Ishikawa (cell line): ENCODE measurements at regions not wholly inside any gene's neighbourhood (a gene's known extent, or its start where the extent isn't known, plus 50 kb on each side); places are given as distances from the start of the nearest gene placed in this dataset.

ENCODE experiments used
- CEBPB ChIP-seq: IDR thresholded peaks from 2 replicates; pipeline ENCODE4 v1.6.1; 2012
- CREB1 ChIP-seq: IDR thresholded peaks from 2 replicates; pipeline ENCODE4 v1.6.1; 2012; ENCODE audit warnings: low read depth
- EGR1 ChIP-seq: IDR thresholded peaks from 2 replicates; pipeline ENCODE4 v1.6.1; 2012
- EP300 ChIP-seq: IDR thresholded peaks from 2 replicates; pipeline ENCODE4 v1.6.1; 2012; ENCODE audit warnings: borderline replicate concordance
- FOXM1 ChIP-seq: IDR thresholded peaks from 2 replicates; pipeline ENCODE4 v1.6.1; 2012; ENCODE audit warnings: low read depth, borderline replicate concordance
- MAX ChIP-seq: IDR thresholded peaks from 2 replicates; pipeline ENCODE4 v1.6.1; 2012
- NFIC ChIP-seq: IDR thresholded peaks from 2 replicates; pipeline ENCODE4 v1.6.1; 2012
- RAD21 ChIP-seq: IDR thresholded peaks from 2 replicates; pipeline ENCODE4 v1.6.1; 2012; ENCODE audit warnings: low read depth
- REST ChIP-seq: IDR thresholded peaks from 2 replicates; pipeline ENCODE4 v1.6.1; 2012; ENCODE audit warnings: low read depth, mild to moderate bottlenecking
- TAF1 ChIP-seq: IDR thresholded peaks from 2 replicates; pipeline ENCODE4 v1.6.1; 2012; ENCODE audit warnings: low read depth, mild to moderate bottlenecking
- TCF12 ChIP-seq: IDR thresholded peaks from 2 replicates; pipeline ENCODE4 v1.6.1; 2012; ENCODE audit warnings: low read depth
- USF1 ChIP-seq: IDR thresholded peaks from 2 replicates; pipeline ENCODE4 v1.6.1; 2012
- YY1 ChIP-seq: IDR thresholded peaks from 2 replicates; pipeline ENCODE4 v1.6.1; 2012; ENCODE audit warnings: low read depth
- ZBTB7A ChIP-seq: IDR thresholded peaks from 2 replicates; pipeline ENCODE4 v1.6.1; 2012; ENCODE audit warnings: low read depth

GRCh38 chr20:23226612-23227265 is 123.9 kb upstream of the NXT1 start:
- TF ChIP-seq NFIC (no peak), CREB1 (no peak)

GRCh38 chr20:23225407-23226060 is 125.1 kb upstream of the NXT1 start:
- TF ChIP-seq EP300 (no peak), TAF1 (no peak), TCF12 (no peak), YY1 (no peak), MAX (no peak), CEBPB (no peak)

DNA sequence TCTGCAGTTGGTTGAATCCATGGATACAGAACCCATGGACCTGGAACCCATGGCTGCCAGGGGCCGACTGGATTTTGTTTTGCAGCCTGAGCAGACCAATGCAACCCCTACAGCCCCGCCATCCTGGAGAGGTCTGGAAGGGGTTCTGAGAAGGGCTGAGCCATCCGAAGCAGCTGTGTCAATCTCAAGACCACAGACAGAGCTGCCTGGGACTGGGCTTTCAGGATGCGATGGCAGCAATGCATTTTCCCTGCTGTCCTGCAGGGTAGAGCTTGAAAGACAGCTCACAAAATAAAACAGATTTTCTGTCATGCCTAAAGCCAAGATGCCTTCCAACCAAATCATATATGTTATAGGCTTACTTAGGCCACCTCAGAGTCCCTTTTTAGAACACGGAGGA is 125.8 kb upstream of the NXT1 start:
- TF ChIP-seq REST (no peak), TAF1 (no peak), FOXM1 (no peak), RAD21 (no peak), YY1 (no peak), ZBTB7A (no peak)

GRCh38 chr20:23223908-23224580 is 126.5 kb upstream of the NXT1 start:
- TF ChIP-seq CEBPB: no peak
- TF ChIP-seq YY1: no peak
- TF ChIP-seq RAD21: no peak

DNA sequence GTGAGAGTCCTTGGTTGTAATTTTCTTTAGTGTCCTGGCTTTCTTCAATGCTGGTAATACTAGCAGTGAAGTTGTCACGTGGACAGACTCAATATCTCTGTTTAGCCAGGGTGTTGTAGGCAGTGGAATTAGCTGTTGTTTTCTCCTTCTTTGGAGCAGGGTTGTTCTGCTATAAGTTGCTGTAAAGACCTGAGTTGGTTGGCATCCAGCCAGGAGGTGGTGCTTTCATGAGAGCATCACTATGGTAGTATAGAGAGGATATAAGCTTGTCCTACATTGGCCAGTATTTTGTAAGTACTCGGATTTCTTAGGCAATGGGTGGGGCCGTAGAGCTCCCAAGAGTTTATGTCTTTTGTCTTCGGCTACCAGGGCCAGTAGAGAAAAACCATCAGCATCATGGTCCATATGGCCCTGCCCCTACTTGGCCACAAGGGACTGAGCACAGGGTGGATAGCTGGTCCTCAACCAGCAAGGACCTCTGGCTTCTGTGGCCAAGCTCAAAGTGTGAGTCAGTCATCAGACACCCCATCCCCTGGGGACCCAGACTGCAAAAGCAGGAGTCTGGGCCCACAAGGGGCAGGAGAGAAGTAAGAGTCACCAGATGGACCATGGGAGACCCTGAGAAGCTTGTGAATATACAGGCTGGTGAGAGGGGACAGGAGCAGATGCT is 127.9 kb upstream of the NXT1 start:
- TF ChIP-seq USF1: no peak
- TF ChIP-seq YY1: no peak
- TF ChIP-seq FOXM1: no peak
- TF ChIP-seq RAD21: no peak
- no peak for TF ChIP-seq REST
- TF ChIP-seq CREB1: no peak
- no peak for TF ChIP-seq EGR1

GRCh38 chr20:23217023-23217422 is 130.9 kb upstream of the CD93 start:
- TF ChIP-seq CREB1: no peak
- no peak for TF ChIP-seq REST
- TF ChIP-seq NFIC: no peak
- no peak for TF ChIP-seq TCF12
